Thyroid gland (tissue), 4 donors: ENCODE measurements at regions not wholly inside any gene's neighbourhood (a gene's known extent, or its start where the extent isn't known, plus 50 kb on each side); places are given as distances from the start of the nearest gene placed in this dataset.

Experiments
- DNase-seq, 2 donors: peaks; one replicate each; pipeline ENCODE4 v3.0.0-alpha.2; 2019
- H3K27ac ChIP-seq, 3 donors: fragments of 200-600 bp; sonication (generic); 1 replicate in 2 of 3; 2 replicates in 1 of 3; pipeline ENCODE4 v1.5.1; 2016 to 2019; ENCODE audit warnings: mild to moderate bottlenecking in 1 of 3, moderate library complexity in 1 of 3
- H3K27me3 ChIP-seq: fragments of 200-600 bp; sonication (generic); one replicate; pipeline ENCODE4 v1.5.1; 2019
- H3K36me3 ChIP-seq, 2 donors: fragments of 200-600 bp; sonication (generic); one replicate each; pipeline ENCODE4 v1.5.1; 2016 to 2019
- H3K4me1 ChIP-seq, 2 donors: fragments of 200-600 bp; sonication (generic); one replicate each; pipeline ENCODE4 v1.5.1; 2017 to 2019
- H3K4me3 ChIP-seq, 3 donors: fragments of 200-600 bp; sonication (generic); replicated peaks in 1 of 3; 1 replicate in 2 of 3; 2 replicates in 1 of 3; pipeline ENCODE4 v1.5.1; 2016; ENCODE audit warnings: mild to moderate bottlenecking in 1 of 3
- H3K9me3 ChIP-seq: fragments of 200-600 bp; sonication (generic); one replicate; pipeline ENCODE4 v1.5.1; 2017
- POLR2A ChIP-seq, 2 donors: fragments of 450-650 bp; IDR thresholded peaks; one replicate each; pipeline ENCODE4 v1.6.1; 2017; ENCODE audit warnings: antibody characterized with exemption in 2 of 2, mild to moderate bottlenecking in 2 of 2, moderate library complexity in 1 of 2
- WGBS, 2 donors: methylation state at CpG; one replicate each; pipeline ENCODE4 v1.1.5; 2017; 5-methylcytosine and 5-hydroxymethylcytosine counted together
- intact Hi-C: fragments of 100-400 bp; cut with DNase I; formaldehyde crosslinking; loops from one replicate; pipeline ENCODE4 v1.15.1; 2023
- TF ChIP-seq, protein P1 (sequence below), 6 experiments: fragments of 200-600 bp in 3 of 6; fragments of 450-650 bp in 3 of 6; sonication (generic) in 3 of 6; IDR thresholded peaks; one replicate each; pipeline ENCODE4 v1.5.1; 2016 to 2019; ENCODE audit warnings: antibody characterized with exemption in 6 of 6, mild to moderate bottlenecking in 2 of 6, inconsistent platforms in 1 of 6, moderate library complexity in 1 of 6

DNA sequence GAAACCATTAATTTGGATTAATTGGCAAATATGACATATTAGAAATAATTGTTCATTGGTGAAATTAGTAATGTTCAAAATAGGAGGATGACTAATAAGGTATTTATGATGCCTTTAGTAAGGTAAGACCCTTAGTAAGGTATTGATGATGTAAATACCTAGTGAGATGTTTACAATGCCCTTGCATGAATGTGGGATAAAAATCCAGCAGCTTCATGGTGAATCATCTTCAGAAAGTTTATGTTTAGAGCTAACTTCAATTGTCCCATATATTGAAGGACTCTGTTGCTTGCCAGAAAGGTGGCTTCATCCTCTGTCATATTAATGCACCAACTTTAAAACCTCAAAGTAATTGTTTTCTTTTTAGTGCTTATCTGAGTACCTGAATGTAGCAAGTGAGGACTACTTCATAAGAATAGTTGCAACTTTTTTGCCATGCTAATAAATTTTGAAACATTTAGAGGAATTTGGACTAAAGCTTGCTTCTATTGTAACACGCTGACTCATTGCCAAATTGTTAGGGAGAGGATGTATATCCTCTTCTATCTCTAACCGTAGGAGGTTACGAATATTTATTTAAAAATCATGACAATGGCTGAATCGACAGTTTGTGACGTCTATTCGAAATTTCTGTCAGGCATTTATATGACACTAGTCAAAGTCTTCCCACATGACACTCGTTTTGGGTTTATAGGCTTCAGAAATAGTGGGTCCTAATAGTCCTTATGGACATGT, 174.1 kb upstream of the HS3ST1 start:
- H3K4me1 ChIP-seq = no peaks in the 10 kb centered on the region
- no peak overlapping the region for H3K4me3 ChIP-seq
- no peaks in the 10 kb centered on the region for H3K9me3 ChIP-seq
- H3K36me3 ChIP-seq = no peaks in the 10 kb centered on the region
- no peaks in the 10 kb centered on the region for H3K27me3 ChIP-seq
- 70 to 80% methylated on average over 7 of the region's 7 CpGs for WGBS, 2 donors
- no peak overlapping the region for H3K27ac ChIP-seq
- DNase-seq = no peak
- TF ChIP-seq, protein P1, sequence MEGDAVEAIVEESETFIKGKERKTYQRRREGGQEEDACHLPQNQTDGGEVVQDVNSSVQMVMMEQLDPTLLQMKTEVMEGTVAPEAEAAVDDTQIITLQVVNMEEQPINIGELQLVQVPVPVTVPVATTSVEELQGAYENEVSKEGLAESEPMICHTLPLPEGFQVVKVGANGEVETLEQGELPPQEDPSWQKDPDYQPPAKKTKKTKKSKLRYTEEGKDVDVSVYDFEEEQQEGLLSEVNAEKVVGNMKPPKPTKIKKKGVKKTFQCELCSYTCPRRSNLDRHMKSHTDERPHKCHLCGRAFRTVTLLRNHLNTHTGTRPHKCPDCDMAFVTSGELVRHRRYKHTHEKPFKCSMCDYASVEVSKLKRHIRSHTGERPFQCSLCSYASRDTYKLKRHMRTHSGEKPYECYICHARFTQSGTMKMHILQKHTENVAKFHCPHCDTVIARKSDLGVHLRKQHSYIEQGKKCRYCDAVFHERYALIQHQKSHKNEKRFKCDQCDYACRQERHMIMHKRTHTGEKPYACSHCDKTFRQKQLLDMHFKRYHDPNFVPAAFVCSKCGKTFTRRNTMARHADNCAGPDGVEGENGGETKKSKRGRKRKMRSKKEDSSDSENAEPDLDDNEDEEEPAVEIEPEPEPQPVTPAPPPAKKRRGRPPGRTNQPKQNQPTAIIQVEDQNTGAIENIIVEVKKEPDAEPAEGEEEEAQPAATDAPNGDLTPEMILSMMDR (IDR thresholded peaks at IDR 0.05) = no peak
- no peak for TF ChIP-seq POLR2A (IDR thresholded peaks at IDR 0.05)
- intact Hi-C loops = loop anchor here (10.0 kb wide), 1 partner anchor 462 kb away; no protein-coding TSS in a partner anchor

DNA sequence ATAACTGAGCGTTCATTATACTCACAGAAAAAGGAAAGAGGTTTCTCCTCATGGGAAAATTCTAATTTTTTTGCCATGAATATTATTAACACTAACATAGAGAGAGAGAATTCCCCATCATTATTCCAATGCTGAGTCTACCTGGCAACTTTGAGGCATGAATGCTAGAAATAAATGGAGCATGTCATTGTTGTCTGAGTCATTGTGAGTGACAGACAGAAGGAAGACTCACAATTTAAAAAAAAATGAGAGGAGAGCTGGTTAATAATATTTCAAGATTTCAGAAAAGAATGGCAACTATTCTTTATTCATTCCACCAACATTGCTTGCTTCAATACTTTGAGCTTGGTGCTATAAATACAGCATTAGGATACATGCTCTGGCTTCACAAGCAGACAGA, 170.4 kb upstream of the HS3ST1 start:
- 0 to 79% methylated on average over 1 of the region's 1 CpG for WGBS, 2 donors
- Histone ChIP-seq H3K27me3 (no peaks in the 10 kb centered on the region), H3K4me3 (no peak overlapping the region), H3K4me1 (no peaks in the 10 kb centered on the region), H3K36me3 (no peaks in the 10 kb centered on the region), H3K9me3 (no peaks in the 10 kb centered on the region), H3K27ac (no peak overlapping the region)
- intact Hi-C loops = no loop called here
- TF ChIP-seq, protein P1 (IDR thresholded peaks at IDR 0.05) = no peak
- no peak for TF ChIP-seq POLR2A (IDR thresholded peaks at IDR 0.05)
- no peak for DNase-seq

DNA sequence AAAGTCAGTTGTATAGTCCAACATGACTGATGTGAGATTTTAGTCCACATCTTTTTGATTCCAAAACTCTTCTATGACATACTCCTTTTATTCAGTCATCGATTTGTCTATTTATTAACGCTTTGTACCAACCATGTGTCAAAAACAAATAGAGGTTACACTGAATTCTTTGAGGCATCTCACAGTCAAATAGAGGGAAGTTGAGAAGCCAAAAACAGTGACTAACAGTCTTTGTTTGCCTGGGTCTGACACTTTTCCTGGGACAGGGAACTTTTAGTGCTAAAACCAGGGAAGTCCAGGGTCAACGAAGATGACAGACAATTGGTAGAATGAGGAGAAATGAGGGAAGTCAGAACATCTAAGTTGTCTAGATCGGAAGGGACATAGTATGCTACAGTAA, 169.9 kb upstream of the HS3ST1 start:
- H3K36me3 ChIP-seq = no peaks in the 10 kb centered on the region
- DNase-seq = no peak
- H3K4me3 ChIP-seq = no peak overlapping the region
- intact Hi-C loops = no loop called here
- 89 to 92% methylated on average over 4 of the region's 4 CpGs for WGBS, 2 donors
- TF ChIP-seq, protein P1 (IDR thresholded peaks at IDR 0.05) = no peak
- no peak for TF ChIP-seq POLR2A (IDR thresholded peaks at IDR 0.05)
- H3K27me3 ChIP-seq = no peaks in the 10 kb centered on the region
- no peaks in the 10 kb centered on the region for H3K4me1 ChIP-seq
- H3K9me3 ChIP-seq = no peaks in the 10 kb centered on the region
- H3K27ac ChIP-seq = no peak overlapping the region

DNA sequence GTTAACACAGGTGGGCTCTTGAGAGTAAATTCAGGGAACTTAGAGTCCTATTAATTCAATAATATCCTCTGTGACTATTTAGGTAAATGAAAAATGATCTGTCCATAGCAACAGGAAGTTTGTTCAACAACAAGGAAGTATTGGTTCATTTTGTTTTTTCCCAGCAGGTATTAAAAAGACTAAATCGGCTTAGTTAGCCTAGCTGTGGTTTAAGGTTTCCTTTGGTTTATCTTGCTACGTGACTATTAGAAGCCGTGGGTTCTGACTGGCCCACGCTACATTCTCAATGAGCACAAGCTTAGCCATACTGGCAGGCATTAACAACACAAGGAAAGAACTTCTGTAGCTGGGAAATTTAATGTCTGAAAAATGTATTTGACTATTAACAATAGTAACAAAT, 168.8 kb upstream of the HS3ST1 start:
- Histone ChIP-seq H3K4me3 (no peak overlapping the region), H3K36me3 (no peaks in the 10 kb centered on the region), H3K27me3 (no peaks in the 10 kb centered on the region), H3K27ac (no peak overlapping the region), H3K4me1 (no peaks in the 10 kb centered on the region), H3K9me3 (no peaks in the 10 kb centered on the region)
- TF ChIP-seq, protein P1 (IDR thresholded peaks at IDR 0.05) = no peak
- no peak for TF ChIP-seq POLR2A (IDR thresholded peaks at IDR 0.05)
- DNase-seq = no peak
- WGBS, 2 donors = 69 to 77% methylated on average over 4 of the region's 4 CpGs
- intact Hi-C loops = no loop called here

DNA sequence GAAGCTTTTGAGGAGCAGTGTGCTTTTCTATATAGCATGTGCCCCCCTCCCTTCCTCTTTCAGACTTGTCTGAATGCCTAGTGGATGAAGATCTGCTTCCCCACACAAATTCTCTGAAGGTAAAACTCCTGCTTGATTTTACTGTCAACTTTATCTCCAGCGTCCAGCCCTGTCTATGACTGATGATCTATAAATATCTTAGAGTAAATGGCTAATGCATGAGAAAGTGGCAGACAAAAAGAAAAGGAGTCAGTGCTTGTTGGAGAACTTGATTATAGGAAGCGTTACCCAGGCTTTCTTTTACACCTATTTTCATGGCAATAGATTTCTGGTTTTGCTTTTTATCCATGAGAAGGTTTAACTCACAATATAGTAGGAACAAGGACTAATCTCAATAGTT, 168.3 kb upstream of the HS3ST1 start:
- TF ChIP-seq POLR2A (IDR thresholded peaks at IDR 0.05) = no peak
- TF ChIP-seq, protein P1 (IDR thresholded peaks at IDR 0.05) = no peak
- no peaks in the 10 kb centered on the region for H3K27me3 ChIP-seq
- DNase-seq = no peak
- intact Hi-C loops = no loop called here
- no peaks in the 10 kb centered on the region for H3K4me1 ChIP-seq
- H3K36me3 ChIP-seq = no peaks in the 10 kb centered on the region
- no peaks in the 10 kb centered on the region for H3K9me3 ChIP-seq
- H3K4me3 ChIP-seq = no peak overlapping the region
- 79 to 86% methylated on average over 2 of the region's 2 CpGs for WGBS, 2 donors
- H3K27ac ChIP-seq = no peak overlapping the region
